OCI-LY7 (cell line): ENCODE measurements at regions not wholly inside any gene's neighbourhood (a gene's known extent, or its start where the extent isn't known, plus 50 kb on each side); places are given as distances from the start of the nearest gene placed in this dataset.

ENCODE experiments used
- BruUV-seq: library from RNA; stranded (reverse); fragments of 400-500 nt; replicated peaks from 2 replicates; lab custom pipeline; 2021; lab: Mats Ljungman, UMichigan
- CTCF ChIA-PET: fragments of 300-600 bp; sonication (Branson Sonifier 250); formaldehyde crosslinking; loops from one replicate; lab custom pipeline; 2022; ENCODE audit warnings: antibody characterized with exemption; ENCODE audit not compliant: unreplicated experiment; lab: Charles Lee
- POLR2A ChIA-PET: fragments of 300-600 bp; sonication (Branson Sonifier 250); formaldehyde crosslinking; loops from one replicate; lab custom pipeline; 2022; ENCODE audit warnings: antibody characterized with exemption; lab: Charles Lee
- DNase-seq: peaks from one replicate; pipeline ENCODE4 v3.0.0-alpha.2; 2015; ENCODE audit warnings: low spot score
- H2AFZ ChIP-seq: fragments of 200-600 bp; sonication (generic), shearing (Covaris generic); 2 replicates; pipeline ENCODE4 v1.6.1; 2014; ENCODE audit warnings: mild to moderate bottlenecking, antibody characterized with exemption, low read length, moderate library complexity
- H3K27ac ChIP-seq: fragments of 200-600 bp; sonication (generic); 2 replicates; pipeline ENCODE4 v1.5.1; 2014; ENCODE audit warnings: mixed run types, low read depth, mild to moderate bottlenecking, moderate library complexity, low read length, inconsistent platforms; ENCODE audit not compliant: poor library complexity, severe bottlenecking
- H3K36me3 ChIP-seq: fragments of 200-600 bp; sonication (generic); 2 replicates; pipeline ENCODE4 v1.6.1; 2014; ENCODE audit warnings: mild to moderate bottlenecking, antibody characterized with exemption, low read length, moderate library complexity, mixed read lengths; ENCODE audit not compliant: insufficient read depth
- H3K4me1 ChIP-seq: fragments of 200-600 bp; sonication (generic); 2 replicates; pipeline ENCODE4 v1.5.1; 2014; ENCODE audit warnings: mild to moderate bottlenecking, low read length; ENCODE audit not compliant: insufficient read depth, poor library complexity, severe bottlenecking
- H3K4me2 ChIP-seq: fragments of 200-600 bp; sonication (generic); 2 replicates; pipeline ENCODE4 v1.6.1; 2014; ENCODE audit warnings: mild to moderate bottlenecking, low read length
- H3K4me3 ChIP-seq: fragments of 200-600 bp; sonication (generic); 2 replicates; pipeline ENCODE4 v1.5.1; 2014; ENCODE audit warnings: mild to moderate bottlenecking, low read depth, low read length; ENCODE audit not compliant: poor library complexity, severe bottlenecking
- H3K79me2 ChIP-seq: fragments of 200-600 bp; sonication (generic); 2 replicates; pipeline ENCODE4 v1.6.1; 2016; ENCODE audit warnings: low read depth, mild to moderate bottlenecking, low read length, moderate library complexity, mixed read lengths; ENCODE audit not compliant: insufficient read depth
- H3K9me2 ChIP-seq: fragments of 200-600 bp; sonication (generic); 2 replicates; pipeline ENCODE4 v1.6.1; 2016; ENCODE audit warnings: mild to moderate bottlenecking, low read length, mixed read lengths; ENCODE audit not compliant: insufficient read depth
- H3K9me3 ChIP-seq: fragments of 200-600 bp; sonication (generic); 2 replicates; pipeline ENCODE4 v1.6.1; 2014; ENCODE audit warnings: mild to moderate bottlenecking, mixed run types, low read length, mixed read lengths
- H4K20me1 ChIP-seq: fragments of 200-600 bp; sonication (generic); 2 replicates; pipeline ENCODE4 v1.6.1; 2014; ENCODE audit warnings: mild to moderate bottlenecking, antibody characterized with exemption, low read length, moderate library complexity, mixed read lengths; ENCODE audit not compliant: insufficient read depth
- EZH2phosphoT487 ChIP-seq: fragments of 200-600 bp; sonication (generic); IDR thresholded peaks from 2 replicates; pipeline ENCODE4 v1.6.1; 2018; ENCODE audit warnings: low read depth, borderline replicate concordance, mild to moderate bottlenecking, mixed run types, antibody characterized with exemption, low read length, moderate library complexity, mixed read lengths
- intact Hi-C: fragments of 100-400 bp; cut with micrococcal nuclease; formaldehyde crosslinking; loops from one replicate; pipeline ENCODE4 v1.10.0; 2022; ENCODE audit not compliant: unreplicated experiment
- TF ChIP-seq, protein P1 (sequence below): fragments of 200-600 bp; sonication (generic); conservative IDR thresholded peaks from 2 replicates; pipeline ENCODE4 v1.5.1; 2014; ENCODE audit warnings: mild to moderate bottlenecking, antibody characterized with exemption, low read length, moderate library complexity, mixed read lengths

DNA sequence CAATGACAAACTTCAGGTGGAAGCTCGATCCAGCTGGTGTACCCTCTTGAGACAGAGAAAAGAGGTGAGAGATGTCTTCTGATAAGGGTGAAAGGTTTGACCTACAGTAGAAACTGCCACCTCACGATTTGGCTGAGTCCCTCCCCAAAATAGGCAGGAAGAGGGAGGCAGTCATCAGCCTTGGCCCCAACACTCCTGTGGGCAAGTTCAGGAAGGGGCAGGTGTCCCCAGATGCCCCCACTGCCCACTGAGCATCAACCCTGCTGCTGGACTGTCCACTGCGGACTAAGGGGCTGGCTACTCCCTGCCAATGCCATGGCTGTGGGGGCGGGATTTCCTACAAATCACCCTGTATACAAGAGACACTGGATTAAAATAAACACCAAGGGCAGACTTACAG lies 441.4 kb downstream of the BUD13 start:
- no TSS peak for BruUV-seq
- Histone ChIP-seq H3K4me1 (no peaks in the 10 kb centered on the region), H4K20me1 (no peaks in the 10 kb centered on the region), H3K4me3 (no peak overlapping the region), H3K9me2 (no peaks in the 10 kb centered on the region), H3K4me2 (no peak overlapping the region), H2AFZ (no peak overlapping the region), H3K79me2 (no peaks in the 10 kb centered on the region), H3K9me3 (no peaks in the 10 kb centered on the region), H3K36me3 (no peaks in the 10 kb centered on the region), H3K27ac (no peak overlapping the region)
- no peak for TF ChIP-seq EZH2phosphoT487
- TF ChIP-seq, protein P1, sequence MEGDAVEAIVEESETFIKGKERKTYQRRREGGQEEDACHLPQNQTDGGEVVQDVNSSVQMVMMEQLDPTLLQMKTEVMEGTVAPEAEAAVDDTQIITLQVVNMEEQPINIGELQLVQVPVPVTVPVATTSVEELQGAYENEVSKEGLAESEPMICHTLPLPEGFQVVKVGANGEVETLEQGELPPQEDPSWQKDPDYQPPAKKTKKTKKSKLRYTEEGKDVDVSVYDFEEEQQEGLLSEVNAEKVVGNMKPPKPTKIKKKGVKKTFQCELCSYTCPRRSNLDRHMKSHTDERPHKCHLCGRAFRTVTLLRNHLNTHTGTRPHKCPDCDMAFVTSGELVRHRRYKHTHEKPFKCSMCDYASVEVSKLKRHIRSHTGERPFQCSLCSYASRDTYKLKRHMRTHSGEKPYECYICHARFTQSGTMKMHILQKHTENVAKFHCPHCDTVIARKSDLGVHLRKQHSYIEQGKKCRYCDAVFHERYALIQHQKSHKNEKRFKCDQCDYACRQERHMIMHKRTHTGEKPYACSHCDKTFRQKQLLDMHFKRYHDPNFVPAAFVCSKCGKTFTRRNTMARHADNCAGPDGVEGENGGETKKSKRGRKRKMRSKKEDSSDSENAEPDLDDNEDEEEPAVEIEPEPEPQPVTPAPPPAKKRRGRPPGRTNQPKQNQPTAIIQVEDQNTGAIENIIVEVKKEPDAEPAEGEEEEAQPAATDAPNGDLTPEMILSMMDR: no peak
- DNase-seq: no peak
- intact Hi-C loops: no loop called here
- ChIA-PET POLR2A (no interaction called here), CTCF (no interaction called here)

DNA sequence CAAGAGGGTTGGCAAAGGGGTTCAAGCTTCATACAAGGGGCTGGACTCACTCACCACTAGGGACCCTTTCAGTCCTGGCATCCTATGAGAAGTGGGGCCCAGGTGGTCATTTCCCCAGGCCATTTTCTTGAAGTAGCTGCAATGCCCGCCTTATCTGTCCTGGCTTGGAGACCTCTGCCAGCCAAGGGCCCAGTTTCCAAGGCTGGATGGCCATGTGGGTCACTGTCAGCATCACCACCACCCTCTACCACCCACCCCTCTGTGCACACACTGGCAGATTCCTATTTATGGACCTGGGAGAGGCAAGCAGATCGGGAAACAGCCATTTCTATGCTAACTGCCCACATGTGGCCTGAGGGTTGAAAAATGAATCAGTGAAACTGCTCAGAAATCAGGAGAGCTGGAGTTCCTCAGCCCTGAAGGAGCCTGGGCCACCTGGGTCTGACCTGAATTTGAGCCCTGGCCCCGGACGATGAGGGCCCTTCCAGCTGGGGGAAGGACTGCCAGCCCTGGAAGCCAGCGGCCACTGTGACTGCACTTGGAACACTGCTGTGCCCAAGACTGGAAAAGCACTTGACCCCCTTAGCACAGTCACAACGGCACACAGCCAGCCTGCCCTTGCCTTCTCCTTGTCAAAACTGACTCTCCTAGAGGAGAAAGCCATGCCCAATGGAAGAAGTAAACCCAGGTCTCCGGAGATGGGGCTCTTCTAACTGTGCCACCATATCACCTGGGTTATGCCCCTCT lies 442.2 kb downstream of the BUD13 start:
- no peaks in the 10 kb centered on the region for H3K36me3 ChIP-seq
- H3K9me2 ChIP-seq: no peaks in the 10 kb centered on the region
- CTCF ChIA-PET: no interaction called here
- H4K20me1 ChIP-seq: no peaks in the 10 kb centered on the region
- intact Hi-C loops: no loop called here
- H3K4me2 ChIP-seq: no peak overlapping the region
- no peak for DNase-seq
- no peaks in the 10 kb centered on the region for H3K4me1 ChIP-seq
- H3K27ac ChIP-seq: no peak overlapping the region
- POLR2A ChIA-PET: no interaction called here
- H3K9me3 ChIP-seq: no peaks in the 10 kb centered on the region
- no peaks in the 10 kb centered on the region for H3K79me2 ChIP-seq
- no peak overlapping the region for H3K4me3 ChIP-seq
- TF ChIP-seq EZH2phosphoT487: no peak
- TF ChIP-seq, protein P1: no peak
- no peak overlapping the region for H2AFZ ChIP-seq
- no TSS peak for BruUV-seq

DNA sequence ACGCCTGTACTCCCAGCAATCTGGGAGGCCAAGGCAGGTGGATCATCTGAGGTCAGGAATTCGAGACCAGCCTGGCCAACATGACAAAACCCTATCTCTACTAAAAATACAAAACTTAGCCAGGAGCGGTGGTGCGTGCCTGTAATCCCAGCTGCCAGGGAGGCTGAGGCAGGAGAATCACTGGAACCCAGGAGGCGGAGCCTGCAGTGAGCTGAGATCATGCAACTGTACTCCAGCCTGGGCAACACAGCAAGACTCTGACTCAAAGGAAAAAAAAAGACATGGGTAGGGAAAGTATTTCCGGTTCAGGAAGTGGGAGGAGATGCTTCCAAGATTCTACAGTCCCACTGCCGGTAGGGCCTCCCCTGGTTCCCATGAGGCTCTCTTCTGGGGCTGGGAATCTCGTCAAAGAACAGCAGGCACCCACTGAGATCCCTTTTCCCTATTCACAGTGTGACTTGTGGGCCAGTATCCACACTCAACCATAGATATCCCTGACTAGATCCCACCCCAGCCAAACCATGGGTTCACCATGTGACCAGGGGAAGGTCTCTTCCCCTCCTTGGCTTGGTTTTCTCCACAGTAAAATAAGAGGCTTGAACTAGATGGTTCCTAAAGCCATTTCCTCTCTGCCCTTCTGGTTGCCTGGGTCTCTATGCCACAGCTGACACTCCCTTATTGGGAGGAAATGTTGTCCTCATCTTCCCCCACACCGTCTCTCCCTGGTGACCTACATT lies 443.3 kb downstream of the BUD13 start:
- H3K9me2 ChIP-seq: no peaks in the 10 kb centered on the region
- CTCF ChIA-PET: no interaction called here
- intact Hi-C loops: no loop called here

More for the DNA sequence above, 443.3 kb downstream of the BUD13 start:
- no peak overlapping the region for H3K4me2 ChIP-seq
- BruUV-seq: no TSS peak
- H2AFZ ChIP-seq: no peak overlapping the region
- H3K79me2 ChIP-seq: no peaks in the 10 kb centered on the region
- no peak overlapping the region for H3K27ac ChIP-seq
- H3K4me3 ChIP-seq: no peak overlapping the region
- no peaks in the 10 kb centered on the region for H4K20me1 ChIP-seq
- no peak for DNase-seq
- no peaks in the 10 kb centered on the region for H3K4me1 ChIP-seq
- H3K36me3 ChIP-seq: no peaks in the 10 kb centered on the region
- no peaks in the 10 kb centered on the region for H3K9me3 ChIP-seq
- no peak for TF ChIP-seq EZH2phosphoT487
- TF ChIP-seq, protein P1: no peak
- POLR2A ChIA-PET: no interaction called here
